GM12892 (cell line): ENCODE measurements at regions not wholly inside any gene's neighbourhood (a gene's known extent, or its start where the extent isn't known, plus 50 kb on each side); places are given as distances from the start of the nearest gene placed in this dataset.
A peak's percentile ranks its signal among the peaks of the same experiment; 100 is the strongest.

Experiments used
- DNase-seq: peaks from one replicate; pipeline ENCODE4 v3.0.0; 2011; ENCODE audit not compliant: insufficient read length
- FAIRE-seq: peaks from 2 replicates; lab custom pipeline; 2011; peaks lifted over from hg19 to GRCh38; lab: Jason Lieb, UNC
- POLR2A ChIP-seq: IDR thresholded peaks from 2 replicates; pipeline ENCODE4 v1.6.1; 2011; ENCODE audit warnings: low read depth, low read length, control low read depth
- POLR2AphosphoS5 ChIP-seq: IDR thresholded peaks from 2 replicates; pipeline ENCODE4 v1.6.1; 2011; ENCODE audit warnings: low read depth, low read length, control low read depth
- TAF1 ChIP-seq: IDR thresholded peaks from 2 replicates; pipeline ENCODE4 v1.6.1; 2011; ENCODE audit warnings: low read depth, mild to moderate bottlenecking, control low read depth, low read length, borderline replicate concordance

DNA sequence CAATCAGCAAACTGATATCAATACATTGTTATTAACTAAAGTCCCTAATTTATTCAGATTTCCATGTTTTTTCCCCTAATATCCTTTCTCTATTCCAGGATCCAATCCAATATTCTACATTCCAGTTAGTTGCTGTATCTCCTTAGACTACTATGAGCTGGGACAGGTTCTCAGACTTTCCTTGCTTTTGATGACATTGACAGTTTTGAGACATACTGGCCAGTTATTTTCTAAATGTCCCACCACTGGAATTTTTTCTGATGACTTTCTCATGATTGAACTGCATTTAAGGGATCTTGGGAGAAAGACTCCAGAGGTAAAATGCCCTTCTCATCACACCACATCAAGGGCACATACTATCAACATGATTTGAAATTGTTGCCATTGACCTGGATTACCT is 177.1 kb upstream of the MAF start:
- FAIRE-seq (no peak), DNase-seq (no peak)
- no peak for TF ChIP-seq POLR2A
- no peak for TF ChIP-seq TAF1
- TF ChIP-seq POLR2AphosphoS5 = no peak

DNA sequence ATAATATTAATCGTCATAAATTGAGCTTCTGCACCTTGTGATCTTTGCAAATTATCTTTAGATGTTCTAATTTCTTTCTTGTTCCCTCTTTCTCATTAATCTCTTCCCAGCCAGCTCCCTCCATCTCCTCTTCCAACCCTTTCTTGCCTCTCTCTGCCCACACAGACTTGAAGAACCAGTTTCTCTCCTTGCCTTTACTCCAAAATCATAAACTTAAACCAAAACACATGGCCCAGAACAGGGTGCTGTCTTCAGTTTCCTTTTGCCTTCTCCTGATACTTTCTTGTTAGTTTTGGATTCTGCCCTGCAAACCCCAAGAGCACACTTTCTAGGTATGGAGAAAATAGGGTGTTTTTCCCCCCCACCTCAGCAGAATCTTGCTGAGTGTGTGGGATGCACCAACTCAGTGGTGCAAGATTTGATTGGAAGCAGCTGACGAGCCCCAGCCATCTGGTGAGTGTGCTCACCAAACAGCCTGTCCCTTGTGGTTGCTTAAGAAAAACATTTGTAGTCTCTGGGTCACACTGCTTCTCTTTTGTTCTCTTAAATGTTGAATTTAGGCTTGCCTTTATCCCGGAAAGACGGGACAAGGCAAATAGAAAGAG is 175.8 kb upstream of the MAF start:
- no peak for TF ChIP-seq POLR2A
- no peak for TF ChIP-seq POLR2AphosphoS5
- no peak for TF ChIP-seq TAF1
- no peak for DNase-seq
- FAIRE-seq = peak; percentile 61

DNA sequence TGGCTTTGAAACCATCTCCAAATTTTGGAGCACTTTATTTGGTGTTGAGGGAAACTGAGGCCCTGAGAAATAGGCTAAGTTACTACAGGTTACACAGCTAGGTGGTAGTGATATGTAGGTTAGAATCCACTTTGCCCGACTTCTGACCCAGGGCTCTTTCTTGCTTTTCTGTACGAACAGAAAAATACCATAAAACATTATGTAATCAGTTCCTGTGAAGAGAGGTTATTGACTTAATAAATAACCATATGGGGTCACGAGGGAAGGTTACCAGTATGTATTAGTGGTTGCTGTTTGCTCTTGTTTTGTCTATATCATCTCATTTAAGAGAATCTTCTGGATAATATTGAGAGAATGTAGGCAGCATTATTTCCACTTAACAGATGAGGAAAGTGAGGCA is 172.2 kb upstream of the MAF start:
- DNase-seq = no peak
- no peak for FAIRE-seq
- TF ChIP-seq TAF1 (no peak), POLR2AphosphoS5 (no peak), POLR2A (no peak)

DNA sequence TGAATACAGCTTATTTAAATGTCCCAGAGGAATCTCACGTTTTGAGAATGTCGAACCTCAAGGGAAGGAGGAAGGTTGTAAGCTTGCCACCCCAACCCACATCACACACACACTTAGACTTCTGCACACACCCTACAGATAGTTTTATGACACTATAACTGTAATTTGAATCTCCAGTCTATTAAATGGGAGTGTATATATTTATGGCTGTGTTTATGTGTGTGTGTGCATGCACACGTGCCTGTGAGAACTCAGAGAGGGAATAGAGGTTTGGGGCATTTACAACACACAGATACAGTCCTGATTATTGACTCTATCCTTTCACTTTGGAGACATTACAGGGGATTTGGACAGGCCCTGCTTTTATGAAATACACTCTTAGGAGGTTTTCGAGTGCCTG is 171.5 kb upstream of the MAF start:
- no peak for TF ChIP-seq TAF1
- TF ChIP-seq POLR2A = no peak
- no peak for TF ChIP-seq POLR2AphosphoS5
- no peak for DNase-seq
- FAIRE-seq = no peak

DNA sequence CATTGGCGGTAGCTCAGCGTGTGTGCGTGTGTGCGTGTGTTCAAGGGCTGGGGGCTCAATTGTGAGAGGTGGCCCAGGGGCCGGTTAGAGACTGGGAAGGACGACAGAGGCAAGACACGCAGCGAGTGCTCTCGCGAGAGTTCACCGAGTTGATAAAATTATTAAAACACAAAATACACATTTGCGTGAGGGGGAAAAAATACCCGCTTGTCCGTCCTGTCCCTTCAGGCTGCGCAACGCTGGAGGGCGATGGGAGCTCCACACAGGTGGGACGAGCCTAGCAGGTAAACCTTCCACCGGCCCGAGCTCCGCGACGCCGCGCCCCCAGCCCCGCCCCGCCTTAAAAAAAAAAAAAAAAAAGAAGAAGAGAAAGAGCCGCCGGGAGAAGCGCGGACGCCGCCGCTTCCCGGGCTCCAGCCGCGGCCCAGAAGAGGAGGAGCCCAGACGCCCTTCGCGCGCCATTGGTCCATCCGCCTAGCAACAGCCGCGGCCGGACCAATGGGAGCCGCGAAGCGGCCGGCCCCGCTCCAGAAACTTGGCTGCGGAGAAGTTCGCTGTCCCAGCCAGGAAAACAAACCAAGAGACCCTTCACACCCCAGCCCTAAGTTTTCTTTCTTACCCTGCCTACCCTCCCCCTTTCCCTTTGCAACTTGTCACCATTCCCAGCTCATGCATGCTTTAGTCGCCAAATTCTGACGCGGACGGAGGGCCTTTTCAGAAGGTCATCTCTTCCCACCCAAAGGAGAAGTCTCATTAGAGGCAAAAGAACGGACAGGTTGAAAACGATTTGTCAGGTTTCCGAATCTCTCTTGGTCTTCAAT is 169.9 kb upstream of the MAF start:
- FAIRE-seq (peak; percentile 83), DNase-seq (peak; percentile 80)
- TF ChIP-seq TAF1 (no peak), POLR2A (no peak), POLR2AphosphoS5 (no peak)

DNA sequence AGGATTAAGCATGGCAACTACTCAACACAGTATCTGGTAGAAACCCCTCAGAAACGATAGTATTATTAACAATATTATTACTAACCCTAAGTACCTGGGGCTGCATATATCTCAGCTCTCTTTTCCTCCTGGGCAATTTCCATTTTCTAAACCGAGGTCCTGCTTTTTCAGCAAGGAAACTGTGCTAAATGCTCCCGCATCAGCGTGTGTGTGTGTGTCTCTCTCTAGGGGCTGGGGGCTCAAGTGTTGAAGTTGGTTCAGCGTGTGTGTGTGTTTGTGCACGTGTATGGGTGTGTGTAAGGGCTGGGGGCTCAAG is 169.3 kb upstream of the MAF start:
- TF ChIP-seq POLR2AphosphoS5 (no peak), TAF1 (no peak), POLR2A (no peak)
- no peak for FAIRE-seq
- DNase-seq = no peak

DNA sequence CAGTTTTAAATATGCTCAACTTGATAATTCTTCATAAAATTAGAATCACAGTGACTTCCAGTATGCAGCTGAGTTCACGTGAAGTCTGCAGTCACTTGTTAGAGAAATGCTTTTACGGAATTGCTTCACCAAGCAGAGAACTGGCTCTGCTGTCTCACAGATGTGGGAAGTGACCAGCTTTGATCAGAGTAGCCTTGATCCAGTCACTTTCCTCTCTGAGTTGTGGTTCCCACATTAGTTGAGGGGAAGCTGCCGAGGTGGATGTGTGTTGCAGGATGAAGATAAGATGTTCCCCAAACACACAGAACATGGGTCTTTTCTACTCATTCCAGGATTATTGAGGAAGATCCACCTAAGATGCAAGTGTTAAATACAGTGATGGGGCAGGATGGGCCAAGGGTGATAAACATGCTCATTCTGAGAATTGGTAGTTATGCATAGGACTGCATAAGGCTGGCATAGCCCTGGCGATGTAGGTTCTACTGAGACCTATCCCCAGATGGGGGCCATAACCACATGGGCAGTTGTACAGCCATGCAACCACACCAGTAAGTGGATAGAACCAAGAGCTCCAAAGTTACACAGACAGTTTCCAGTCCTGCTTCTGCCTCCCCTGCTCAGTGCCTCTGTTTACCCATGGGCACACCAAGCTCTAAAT is 168.9 kb upstream of the MAF start:
- TF ChIP-seq TAF1 = no peak
- TF ChIP-seq POLR2A = no peak
- TF ChIP-seq POLR2AphosphoS5 = no peak
- FAIRE-seq = peak; percentile 17
- DNase-seq = no peak

DNA sequence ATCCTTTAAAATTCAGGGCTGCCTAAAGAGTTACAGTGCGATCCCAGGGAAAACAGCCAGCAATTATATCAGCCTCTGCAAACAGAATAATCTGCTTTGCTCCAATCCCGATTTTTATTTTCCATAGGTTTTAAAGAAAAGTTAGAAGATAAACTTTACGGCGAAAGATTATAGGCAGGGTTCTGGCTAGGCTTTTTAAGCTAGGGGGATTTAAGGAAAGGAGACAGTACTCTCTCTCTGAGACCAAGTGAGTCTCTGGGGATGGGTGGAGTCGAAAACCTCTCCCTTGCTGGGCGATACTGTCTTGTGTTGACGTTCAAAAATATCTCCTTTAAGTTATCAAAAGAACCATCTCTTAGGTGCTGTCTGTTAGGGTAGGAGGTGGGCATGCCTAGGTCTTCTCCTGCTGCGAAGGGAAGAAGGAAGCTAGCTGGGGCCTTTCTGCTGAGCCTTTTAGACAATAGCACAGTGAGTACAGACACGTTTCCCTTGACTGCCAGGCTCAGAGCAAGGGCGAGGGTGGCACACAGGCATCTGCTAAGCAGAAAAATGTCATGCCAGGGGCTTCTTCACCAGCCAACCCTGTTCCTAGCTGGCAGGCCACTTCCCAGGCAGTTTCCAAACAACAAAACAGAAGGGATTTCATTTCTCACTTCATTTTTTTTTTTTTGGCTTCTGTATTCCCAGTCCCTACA is 167.9 kb upstream of the MAF start:
- TF ChIP-seq POLR2A = no peak
- TF ChIP-seq POLR2AphosphoS5 = no peak
- TF ChIP-seq TAF1 = no peak
- DNase-seq (no peak), FAIRE-seq (no peak)

DNA sequence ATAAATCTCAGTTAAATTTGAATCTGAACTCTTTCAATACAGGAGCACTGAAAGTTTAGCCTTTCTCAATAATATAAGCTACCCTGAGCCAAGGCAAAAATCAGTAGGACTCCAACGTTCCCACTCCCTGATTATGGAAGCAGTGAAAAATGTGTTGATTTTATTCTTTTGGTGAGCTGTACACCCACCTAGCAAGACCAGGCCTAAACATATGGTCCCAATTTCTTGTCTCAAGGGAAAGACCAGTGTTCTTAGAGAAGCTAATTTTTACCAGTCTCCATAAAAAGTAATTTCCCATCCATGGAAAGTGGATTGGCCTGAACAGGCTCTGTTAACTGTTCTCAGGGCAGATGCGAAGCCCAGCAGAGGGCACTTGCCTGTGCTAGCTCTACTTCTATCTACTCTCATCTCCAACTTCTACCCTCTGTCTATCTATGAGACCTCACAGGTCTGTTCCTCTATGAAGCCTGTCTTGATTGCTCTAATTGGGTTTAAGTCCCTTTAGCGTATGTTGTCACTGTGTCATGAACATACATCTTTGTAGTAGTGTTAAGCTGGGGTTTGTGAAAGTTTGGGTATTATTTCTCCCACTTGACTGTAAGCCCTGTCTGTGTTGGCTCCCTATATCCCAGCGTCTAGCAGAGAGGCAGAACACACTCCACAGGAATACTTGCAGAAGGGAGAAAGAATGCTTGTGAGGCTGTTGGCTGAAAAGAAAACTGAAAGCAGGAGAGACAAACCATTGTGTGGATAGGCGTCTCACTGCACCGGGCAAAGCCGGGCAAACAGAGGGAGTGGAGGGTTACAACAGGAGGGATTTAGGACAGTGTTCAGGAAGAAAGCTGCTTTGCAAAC is 167.1 kb upstream of the MAF start:
- DNase-seq = no peak
- TF ChIP-seq TAF1 = no peak
- no peak for FAIRE-seq

DNA sequence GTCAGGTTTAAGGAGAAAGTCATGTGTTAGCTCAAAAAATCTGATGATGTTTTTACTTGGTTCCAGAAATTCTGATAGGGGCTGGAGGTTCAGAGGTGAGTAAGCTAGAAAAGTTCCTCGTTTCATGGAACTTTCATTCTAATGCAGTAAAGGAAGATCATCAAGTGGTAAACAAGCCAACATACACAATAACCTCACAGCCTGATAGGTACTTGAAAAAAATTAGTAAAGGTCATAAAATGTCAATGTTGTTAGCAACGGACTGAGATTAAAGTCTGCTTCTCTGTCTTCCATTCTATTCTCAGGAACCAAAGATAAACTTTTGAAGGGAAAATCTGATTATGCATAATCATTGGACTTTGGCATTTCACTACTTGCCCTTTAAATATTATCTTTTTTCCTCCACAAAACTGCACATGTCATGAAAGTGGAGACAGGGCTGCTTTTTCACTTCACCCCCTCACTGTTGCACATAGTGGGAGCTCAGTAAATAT is 165.4 kb upstream of the MAF start:
- FAIRE-seq (no peak), DNase-seq (no peak)
- TF ChIP-seq POLR2AphosphoS5 (no peak), TAF1 (no peak), POLR2A (no peak)
